HG03575 (cell line): ENCODE measurements at regions not wholly inside any gene's neighbourhood (a gene's known extent, or its start where the extent isn't known, plus 50 kb on each side); places are given as distances from the start of the nearest gene placed in this dataset.
"Not testable (repeated sequence)": the region's sequence is repeated elsewhere in the genome, so short reads cannot be mapped to it uniquely, and the experiment has no call there.

Experiments used
- ATAC-seq: cut with Tn5 transposase; IDR thresholded peaks from one replicate; pipeline ENCODE4 v1.9.1; 2021; ENCODE audit not compliant: unreplicated experiment, insufficient number of reproducible peaks, low FRiP score; ENCODE audit errors: extremely low read depth

- ATAC-seq: no peak
These were observed 1313.6 kb downstream of the TBC1D22A start for GRCh38 chr22:48076008-48076407.

DNA sequence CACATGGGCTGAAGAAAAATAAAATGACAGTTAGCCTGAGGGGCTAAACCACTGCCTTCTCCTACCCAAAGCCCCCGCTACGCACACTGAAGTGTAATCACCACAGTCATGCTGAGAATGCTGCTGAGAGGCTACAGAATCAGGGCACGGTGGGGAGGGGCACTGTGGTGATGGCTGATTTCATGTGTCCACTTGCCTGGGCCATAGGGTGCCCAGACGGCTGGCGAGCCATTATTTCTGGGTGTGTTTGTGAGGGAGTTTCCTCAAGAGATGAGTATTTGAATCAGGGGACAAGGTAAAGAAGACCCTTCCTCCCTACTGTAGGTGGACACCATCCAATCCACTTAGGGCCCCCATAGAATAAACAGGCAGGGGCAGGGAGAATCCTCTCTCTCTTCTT is 1313.2 kb downstream of the TBC1D22A start:
- ATAC-seq: no peak

- no peak for ATAC-seq
These were observed 1310.3 kb downstream of the TBC1D22A start for GRCh38 chr22:48072777-48073176.

GRCh38 chr22:48071828-48072227 is 1309.4 kb downstream of the TBC1D22A start:
- no peak for ATAC-seq

DNA sequence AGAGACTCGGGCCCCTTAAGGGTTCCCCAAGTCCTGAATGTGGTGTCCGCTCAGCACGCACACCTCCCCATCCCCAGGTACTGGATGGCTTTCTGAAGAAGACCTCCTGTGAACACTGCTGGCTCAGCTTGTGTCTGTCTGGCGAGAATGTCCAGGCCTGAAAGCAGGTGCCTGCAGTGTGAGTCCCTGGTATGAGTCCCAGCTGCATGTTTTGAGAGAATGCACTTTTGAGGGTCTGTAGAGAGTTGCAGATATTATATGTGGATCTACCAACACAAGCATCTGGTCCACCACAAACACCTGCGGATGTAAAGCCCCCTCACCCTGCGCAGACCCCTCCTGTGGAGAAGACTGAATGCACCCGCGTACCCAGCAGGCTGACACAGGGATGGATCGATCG is 1308.9 kb downstream of the TBC1D22A start:
- ATAC-seq: no peak

DNA sequence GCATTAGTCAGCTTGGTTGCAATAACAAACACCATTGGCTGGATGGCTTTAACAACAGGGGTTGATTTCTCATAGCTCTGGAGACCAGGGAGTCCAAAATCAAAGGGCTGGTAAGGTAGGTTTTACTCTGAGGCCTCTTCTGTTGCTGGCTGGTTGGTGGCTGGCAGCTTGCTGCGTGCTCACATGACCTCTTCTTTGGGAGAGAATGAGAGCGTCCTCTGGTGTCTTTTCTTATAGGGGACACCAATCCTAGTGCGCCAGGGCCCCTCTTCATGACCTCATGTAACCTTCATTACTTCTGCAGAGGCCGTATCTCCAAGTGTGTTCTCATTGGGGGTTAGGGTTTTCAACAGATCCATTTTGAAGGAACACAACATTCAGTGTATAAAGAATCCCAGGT is 1308.3 kb downstream of the TBC1D22A start:
- ATAC-seq: no peak

DNA sequence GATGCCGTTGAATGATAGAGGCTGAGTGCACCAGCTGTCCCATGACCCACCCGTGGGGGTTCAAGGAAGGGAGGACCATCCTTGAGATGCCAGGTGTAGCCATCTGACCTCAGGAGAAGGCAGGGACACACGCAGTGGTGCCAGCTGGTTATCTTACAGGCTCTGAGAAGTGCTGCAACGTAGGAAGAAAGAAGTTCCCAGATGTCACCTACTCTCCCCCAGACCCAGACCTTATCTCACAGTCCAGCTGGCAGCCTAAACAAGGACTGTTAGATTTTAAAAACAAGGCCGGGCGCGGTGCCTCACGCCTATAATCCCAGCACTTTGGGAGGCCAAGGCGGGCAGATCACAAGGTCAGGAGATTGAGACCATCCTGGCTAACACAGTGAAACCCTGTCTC is 1307.6 kb downstream of the TBC1D22A start:
- ATAC-seq: no peak

DNA sequence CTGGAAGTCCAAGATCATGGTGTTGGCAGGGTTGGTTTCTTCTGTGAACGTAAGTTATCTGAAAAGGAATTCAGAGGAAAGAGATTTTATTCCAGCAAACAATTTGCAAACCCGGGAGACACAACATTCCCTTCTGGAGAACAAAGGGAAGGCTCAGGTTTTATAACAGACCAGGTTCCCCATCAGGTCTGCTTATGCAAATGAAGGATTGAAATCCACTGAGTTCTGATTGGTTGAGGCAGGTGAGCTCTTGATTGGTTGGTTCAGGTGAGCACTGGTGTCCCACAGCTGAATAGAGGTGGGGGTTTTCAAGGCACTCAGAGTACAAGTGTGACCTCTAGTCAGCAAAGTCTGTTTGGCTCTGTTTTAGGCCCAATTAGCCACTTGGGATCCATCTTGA is 1306.8 kb downstream of the TBC1D22A start:
- no peak for ATAC-seq

DNA sequence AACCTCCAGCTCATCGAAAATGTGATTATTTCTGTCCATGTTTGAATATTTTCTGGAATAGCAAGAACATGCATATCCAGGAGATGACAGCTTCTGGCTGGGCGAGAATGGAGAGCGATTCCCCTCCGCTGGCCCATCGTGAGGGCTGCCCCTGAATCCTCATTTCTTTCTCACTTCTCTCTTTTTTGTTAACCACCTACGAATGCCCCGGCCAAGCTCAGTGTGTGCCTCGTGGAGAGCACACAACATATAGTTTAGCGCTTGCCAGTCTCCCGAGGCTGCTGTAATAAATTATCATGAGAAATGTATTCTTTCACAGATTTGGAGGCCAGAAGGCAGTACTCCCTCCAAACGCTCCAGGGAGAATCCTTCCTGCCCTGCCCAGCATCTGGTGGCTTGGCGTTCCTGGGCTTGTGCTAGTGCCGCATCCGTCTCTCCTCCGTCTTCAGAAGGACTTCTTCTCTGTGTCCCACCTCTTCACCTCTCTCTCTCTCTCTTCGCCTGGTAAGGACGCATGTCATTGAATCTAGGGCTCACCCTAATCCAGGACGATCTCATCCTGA is 1306.0 kb downstream of the TBC1D22A start:
- ATAC-seq: no peak

DNA sequence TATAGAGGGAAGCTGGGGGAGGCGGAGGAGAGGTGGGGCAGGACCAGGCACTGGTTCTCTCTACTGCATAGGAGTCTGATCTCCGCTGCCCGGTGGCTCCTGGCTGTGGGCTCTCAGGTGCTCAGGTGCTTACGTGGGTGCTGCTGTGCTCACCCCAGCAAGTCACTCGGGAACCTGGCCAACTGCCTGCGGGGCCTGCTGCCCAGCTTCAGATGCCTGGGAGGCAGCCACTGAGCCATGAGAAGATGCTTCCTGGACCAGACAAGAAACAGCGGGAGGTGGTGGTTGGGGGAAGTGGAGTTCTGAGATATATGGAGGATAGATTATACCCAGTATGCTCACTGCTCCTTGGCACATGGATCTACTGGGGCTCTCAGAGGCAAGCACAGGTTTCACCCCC is 1303.4 kb downstream of the TBC1D22A start:
- ATAC-seq: no peak

GRCh38 chr22:48061726-48062125 is 1299.3 kb downstream of the TBC1D22A start:
- no peak for ATAC-seq

DNA sequence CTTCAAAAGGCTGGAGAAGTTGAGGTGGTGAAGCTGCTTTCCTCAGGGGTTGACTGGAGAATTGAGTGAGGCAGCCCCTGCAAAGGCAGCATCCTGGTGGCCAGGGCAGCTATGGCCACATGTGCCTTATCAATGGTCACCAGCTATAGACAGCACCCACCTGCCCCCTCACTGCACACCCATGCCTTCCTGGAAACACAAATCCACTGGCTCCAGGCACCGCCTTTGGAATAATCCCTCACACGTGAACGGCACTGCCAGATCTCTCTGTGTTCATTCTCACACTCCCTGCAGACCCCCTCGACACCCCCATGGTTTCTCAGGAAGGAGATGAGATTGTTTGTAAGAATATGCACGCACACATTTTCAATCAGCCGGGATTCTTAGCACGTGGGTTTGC is 1297.8 kb downstream of the TBC1D22A start:
- ATAC-seq: no peak

DNA sequence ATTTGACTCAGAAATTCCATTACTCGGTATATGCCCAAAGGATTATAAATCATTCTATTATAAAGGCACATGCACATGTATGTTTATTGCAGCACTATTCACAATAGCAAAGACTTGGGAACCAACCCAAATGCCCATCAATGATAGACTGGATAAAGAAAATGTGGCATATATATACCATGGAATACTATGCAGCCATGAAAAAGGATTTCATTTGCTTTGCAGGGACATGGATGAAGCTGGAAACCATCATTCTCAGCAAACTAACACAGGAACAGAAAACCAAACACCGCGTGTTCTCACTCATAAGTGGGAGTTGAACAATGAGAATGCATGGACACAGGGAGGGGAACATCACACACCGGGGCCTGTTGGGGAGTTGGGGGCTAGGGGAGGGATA is 1297.1 kb downstream of the TBC1D22A start:
- ATAC-seq: not testable (repeated sequence)

DNA sequence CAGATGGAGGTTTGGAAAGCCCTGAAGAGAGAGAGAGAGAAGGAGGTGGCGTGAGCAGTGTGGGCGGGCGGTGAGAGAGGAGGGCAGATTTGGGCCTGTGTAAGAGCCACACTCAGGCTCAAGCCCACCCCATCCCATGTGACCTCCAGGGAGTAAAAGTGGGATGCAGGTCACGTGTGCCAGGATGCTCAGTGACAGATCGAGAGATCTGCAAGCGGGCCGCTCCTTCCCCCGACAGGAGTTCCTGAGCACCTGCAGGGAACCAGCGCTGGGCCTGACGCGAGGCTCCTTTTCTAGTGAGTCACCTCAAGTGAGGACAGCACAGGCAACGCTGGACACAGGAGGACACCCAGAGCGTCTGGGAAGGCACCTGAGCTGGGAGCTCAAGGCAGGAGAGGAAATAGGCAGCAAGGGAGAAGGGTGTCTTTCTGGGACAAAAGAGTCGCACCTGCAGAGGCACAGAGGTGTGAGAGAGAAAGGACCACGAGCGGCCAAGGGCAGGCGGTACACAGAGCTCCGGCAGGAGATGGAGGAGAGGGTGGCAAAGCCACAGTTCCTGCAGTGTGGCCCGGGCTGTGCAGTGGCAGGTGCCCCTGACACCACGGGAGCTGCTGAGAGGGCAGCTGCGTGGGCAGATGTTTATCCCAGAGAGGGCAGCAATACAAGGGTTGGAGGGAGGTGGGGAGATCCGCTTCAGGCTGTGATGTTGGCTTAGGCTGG is 1294.8 kb downstream of the TBC1D22A start:
- ATAC-seq: no peak

DNA sequence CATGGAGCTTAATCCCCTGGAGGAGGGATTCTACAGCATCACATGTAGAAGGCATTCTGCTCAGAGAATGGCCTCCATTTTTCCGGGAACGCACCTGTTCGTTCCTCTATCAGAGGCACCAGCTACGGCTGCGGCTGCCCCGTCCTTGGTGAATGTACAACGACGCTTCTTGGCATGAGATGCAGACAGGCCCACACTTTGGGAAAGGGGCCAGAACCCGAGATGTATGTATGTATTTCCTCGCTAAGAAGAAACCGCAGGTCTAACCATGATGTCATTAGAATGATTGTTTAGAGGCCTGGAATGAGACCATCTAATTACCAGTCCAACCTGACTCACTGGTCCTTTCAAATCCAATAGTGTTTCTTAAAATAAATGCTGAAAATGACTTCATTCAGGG is 1293.4 kb downstream of the TBC1D22A start:
- no peak for ATAC-seq

DNA sequence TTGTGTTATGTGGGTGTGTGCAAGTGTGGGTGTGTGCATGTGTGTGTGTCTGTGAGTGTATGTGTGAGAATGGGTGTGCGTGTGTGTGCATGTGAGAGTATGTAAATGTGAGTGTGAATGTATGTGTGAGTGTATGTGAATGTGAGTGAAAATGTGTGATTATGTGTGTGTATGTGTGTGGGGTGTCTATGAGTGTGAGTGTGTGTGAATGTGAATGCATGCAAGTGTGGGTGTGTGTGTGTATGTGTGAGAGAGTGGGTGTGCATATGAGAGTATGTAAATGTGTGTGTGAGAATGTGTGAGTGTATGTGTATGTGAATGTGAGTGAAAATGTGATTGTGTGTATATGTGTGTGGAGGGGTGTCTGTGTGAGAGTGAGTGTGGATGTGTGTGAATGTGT is 1292.7 kb downstream of the TBC1D22A start:
- no peak for ATAC-seq

- ATAC-seq: no peak
These were observed 1292.1 kb downstream of the TBC1D22A start for GRCh38 chr22:48054596-48054995.

DNA sequence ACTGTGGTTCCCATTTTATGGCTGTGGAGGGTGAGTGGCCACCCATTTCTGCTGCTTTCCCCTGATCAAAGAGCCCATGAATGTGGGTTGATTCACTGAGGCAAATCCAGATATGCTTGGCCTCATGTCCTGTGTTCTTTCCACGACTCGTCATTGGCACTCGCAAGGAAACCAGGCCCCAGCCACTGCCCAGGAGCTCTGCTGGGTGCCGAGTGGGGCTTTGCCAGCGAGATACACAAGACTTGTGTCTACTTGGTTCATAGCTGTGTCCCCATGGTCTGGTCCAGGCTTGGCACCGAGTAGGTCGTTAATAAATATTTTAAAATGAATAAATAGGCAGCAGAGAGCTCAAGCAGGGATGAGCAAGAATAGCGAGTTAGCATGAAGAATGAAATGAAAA is 1291.5 kb downstream of the TBC1D22A start:
- no peak for ATAC-seq

- no peak for ATAC-seq
These were observed 1291.0 kb downstream of the TBC1D22A start for GRCh38 chr22:48053486-48053885.

GRCh38 chr22:48052621-48052890 is 1290.1 kb downstream of the TBC1D22A start:
- no peak for ATAC-seq
